ENCODE measurements at regions not wholly inside any gene's neighbourhood (a gene's known extent, or its start where the extent isn't known, plus 50 kb on each side); places are given as distances from the start of the nearest gene placed in this dataset.

DNA sequence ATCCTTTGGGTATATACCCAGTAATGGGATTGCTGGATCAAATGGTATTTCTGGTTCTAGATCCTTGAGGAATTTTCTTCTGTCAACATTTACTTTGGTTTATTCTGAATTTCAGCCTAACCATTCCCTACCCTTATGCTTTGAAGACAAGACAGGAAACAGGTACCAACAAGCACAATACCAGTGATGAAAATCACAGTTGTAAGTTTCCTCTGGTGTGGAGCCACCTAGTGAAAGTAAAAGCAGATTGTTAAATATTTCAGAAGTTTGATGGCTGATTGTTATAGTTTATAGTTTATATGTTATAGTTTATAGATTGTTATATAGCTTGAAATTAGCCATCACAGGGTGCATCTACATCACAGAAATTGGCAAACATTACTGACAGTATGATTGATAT, 104.5 kb upstream of the AGA start (continued):
- TF ChIP-seq HNF1B (CRISPR knock-in tag; IDR thresholded peaks at IDR 0.05): no peak
- TF ChIP-seq ZNF598 (CRISPR knock-in tag; IDR thresholded peaks at IDR 0.05; ENCODE audit: borderline replicate concordance): no peak
- TF ChIP-seq, protein P1, sequence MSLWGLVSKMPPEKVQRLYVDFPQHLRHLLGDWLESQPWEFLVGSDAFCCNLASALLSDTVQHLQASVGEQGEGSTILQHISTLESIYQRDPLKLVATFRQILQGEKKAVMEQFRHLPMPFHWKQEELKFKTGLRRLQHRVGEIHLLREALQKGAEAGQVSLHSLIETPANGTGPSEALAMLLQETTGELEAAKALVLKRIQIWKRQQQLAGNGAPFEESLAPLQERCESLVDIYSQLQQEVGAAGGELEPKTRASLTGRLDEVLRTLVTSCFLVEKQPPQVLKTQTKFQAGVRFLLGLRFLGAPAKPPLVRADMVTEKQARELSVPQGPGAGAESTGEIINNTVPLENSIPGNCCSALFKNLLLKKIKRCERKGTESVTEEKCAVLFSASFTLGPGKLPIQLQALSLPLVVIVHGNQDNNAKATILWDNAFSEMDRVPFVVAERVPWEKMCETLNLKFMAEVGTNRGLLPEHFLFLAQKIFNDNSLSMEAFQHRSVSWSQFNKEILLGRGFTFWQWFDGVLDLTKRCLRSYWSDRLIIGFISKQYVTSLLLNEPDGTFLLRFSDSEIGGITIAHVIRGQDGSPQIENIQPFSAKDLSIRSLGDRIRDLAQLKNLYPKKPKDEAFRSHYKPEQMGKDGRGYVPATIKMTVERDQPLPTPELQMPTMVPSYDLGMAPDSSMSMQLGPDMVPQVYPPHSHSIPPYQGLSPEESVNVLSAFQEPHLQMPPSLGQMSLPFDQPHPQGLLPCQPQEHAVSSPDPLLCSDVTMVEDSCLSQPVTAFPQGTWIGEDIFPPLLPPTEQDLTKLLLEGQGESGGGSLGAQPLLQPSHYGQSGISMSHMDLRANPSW (CRISPR knock-in tag; IDR thresholded peaks at IDR 0.05; ENCODE audit: borderline replicate concordance): no peak
- TF ChIP-seq ZNF296 (CRISPR knock-in tag; conservative IDR thresholded peaks at IDR 0.05): no peak
- no peak for TF ChIP-seq POLR2A (IDR thresholded peaks at IDR 0.05; ENCODE audit: insufficient read depth in 1 of 2, low read depth in 2 of 2, low read length in 2 of 2)
- TF ChIP-seq ZBTB44 (CRISPR knock-in tag; IDR thresholded peaks at IDR 0.05): no peak
- no peak for TF ChIP-seq MBNL3 (CRISPR knock-in tag; conservative IDR thresholded peaks at IDR 0.05)
- no peak for TF ChIP-seq ELF4 (CRISPR knock-in tag; IDR thresholded peaks at IDR 0.05; ENCODE audit: borderline replicate concordance)
- TF ChIP-seq ZNF292 (CRISPR knock-in tag; IDR thresholded peaks at IDR 0.05; ENCODE audit: borderline replicate concordance, low read depth): no peak

Data from HepG2 (cell line).